MCF 10A (cell line): ENCODE measurements at regions not wholly inside any gene's neighbourhood (a gene's known extent, or its start where the extent isn't known, plus 50 kb on each side); places are given as distances from the start of the nearest gene placed in this dataset.

Source experiments
- BruUV-seq: library from RNA; stranded (reverse); fragments of 400-500 nt; replicated peaks from 2 replicates; lab custom pipeline; 2021; lab: Mats Ljungman, UMichigan
- CTCF ChIA-PET: fragments of 300-600 bp; sonication (Branson Sonifier 250); formaldehyde crosslinking; extraction: SDS; loops from one replicate; lab custom pipeline; 2021; ENCODE audit warnings: antibody characterized with exemption, inconsistent platforms; lab: Yijun Ruan, JAX
- POLR2A ChIA-PET: fragments of 300-600, 350-650 bp; sonication (Branson Sonifier 250); formaldehyde crosslinking; extraction: SDS; loops from one replicate; lab custom pipeline; 2020; ENCODE audit warnings: antibody characterized with exemption, inconsistent platforms; lab: Yijun Ruan, JAX
- DNase-seq: peaks from one replicate; pipeline ENCODE4 v3.0.0-alpha.2; 2018; ENCODE audit not compliant: unreplicated experiment
- H3K27ac Mint-ChIP-seq: one replicate; pipeline ENCODE4 v1.8.0; 2022; ENCODE audit warnings: mild to moderate bottlenecking, low read depth, mixed read lengths; ENCODE audit not compliant: unreplicated experiment
- H3K27me3 Mint-ChIP-seq: one replicate; pipeline ENCODE4 v1.8.0; 2022; ENCODE audit warnings: mixed read lengths; ENCODE audit not compliant: insufficient read depth, unreplicated experiment
- H3K36me3 Mint-ChIP-seq: one replicate; pipeline ENCODE4 v1.8.0; 2022; ENCODE audit warnings: mild to moderate bottlenecking, moderate library complexity, mixed read lengths; ENCODE audit not compliant: insufficient read depth, unreplicated experiment
- H3K4me1 Mint-ChIP-seq: one replicate; pipeline ENCODE4 v1.8.0; 2022; ENCODE audit warnings: mixed read lengths; ENCODE audit not compliant: insufficient read depth, unreplicated experiment
- H3K4me3 Mint-ChIP-seq: one replicate; pipeline ENCODE4 v1.8.0; 2022; ENCODE audit warnings: mild to moderate bottlenecking, moderate library complexity, mixed read lengths; ENCODE audit not compliant: unreplicated experiment
- H3K9me3 Mint-ChIP-seq: one replicate; pipeline ENCODE4 v1.8.0; 2022; ENCODE audit warnings: mixed read lengths; ENCODE audit not compliant: unreplicated experiment
- intact Hi-C: fragments of 100-400 bp; cut with micrococcal nuclease; formaldehyde crosslinking; loops from 2 replicates; pipeline ENCODE4 v1.14.1; 2022
- TF ChIP-seq, protein P1 (sequence below): fragments of 200-600 bp; IDR thresholded peaks from one replicate; pipeline ENCODE4 v1.8.0; 2022; ENCODE audit warnings: antibody characterized with exemption, mild to moderate bottlenecking; ENCODE audit not compliant: unreplicated experiment

DNA sequence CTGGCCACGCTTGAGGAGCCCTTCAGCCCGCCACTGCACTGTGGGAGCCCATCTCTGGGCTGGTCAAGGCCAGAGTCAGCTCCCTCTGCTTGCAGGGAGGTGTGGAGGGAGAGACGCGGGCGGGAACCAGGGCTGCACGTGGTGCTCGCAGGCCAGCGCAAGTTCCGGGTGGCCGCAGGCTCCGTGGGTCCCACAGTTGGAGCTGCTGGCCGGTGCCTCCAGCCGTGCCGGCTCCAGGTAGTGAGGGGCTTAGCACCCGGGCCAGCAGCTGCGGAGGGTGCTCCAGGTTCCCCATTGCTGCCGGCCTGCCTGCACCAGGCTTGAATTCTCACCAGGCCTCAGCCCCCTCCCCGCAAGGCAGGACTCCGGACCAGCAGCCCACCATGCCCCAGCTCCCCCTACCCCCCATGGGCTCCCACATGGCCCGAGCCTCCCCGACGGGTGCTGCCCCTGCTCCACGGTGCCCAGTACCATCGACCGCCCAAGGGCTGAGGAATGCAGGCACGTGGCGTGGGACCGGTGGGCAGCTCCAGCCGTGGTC is 192.8 kb upstream of the IZUMO3 start:
- H3K36me3 Mint-ChIP-seq: peaks cover 4% of the 10 kb centered on the region
- peaks cover 26% of the 10 kb centered on the region for H3K9me3 Mint-ChIP-seq
- intact Hi-C loops: no loop called here
- CTCF ChIA-PET: no interaction called here
- no peaks in the 10 kb centered on the region for H3K27me3 Mint-ChIP-seq
- DNase-seq: no peak
- POLR2A ChIA-PET: no interaction called here
- H3K4me1 Mint-ChIP-seq: no peaks in the 10 kb centered on the region
- H3K27ac Mint-ChIP-seq: no peak overlapping the region
- BruUV-seq: no TSS peak
- H3K4me3 Mint-ChIP-seq: no peak overlapping the region
- TF ChIP-seq, protein P1, sequence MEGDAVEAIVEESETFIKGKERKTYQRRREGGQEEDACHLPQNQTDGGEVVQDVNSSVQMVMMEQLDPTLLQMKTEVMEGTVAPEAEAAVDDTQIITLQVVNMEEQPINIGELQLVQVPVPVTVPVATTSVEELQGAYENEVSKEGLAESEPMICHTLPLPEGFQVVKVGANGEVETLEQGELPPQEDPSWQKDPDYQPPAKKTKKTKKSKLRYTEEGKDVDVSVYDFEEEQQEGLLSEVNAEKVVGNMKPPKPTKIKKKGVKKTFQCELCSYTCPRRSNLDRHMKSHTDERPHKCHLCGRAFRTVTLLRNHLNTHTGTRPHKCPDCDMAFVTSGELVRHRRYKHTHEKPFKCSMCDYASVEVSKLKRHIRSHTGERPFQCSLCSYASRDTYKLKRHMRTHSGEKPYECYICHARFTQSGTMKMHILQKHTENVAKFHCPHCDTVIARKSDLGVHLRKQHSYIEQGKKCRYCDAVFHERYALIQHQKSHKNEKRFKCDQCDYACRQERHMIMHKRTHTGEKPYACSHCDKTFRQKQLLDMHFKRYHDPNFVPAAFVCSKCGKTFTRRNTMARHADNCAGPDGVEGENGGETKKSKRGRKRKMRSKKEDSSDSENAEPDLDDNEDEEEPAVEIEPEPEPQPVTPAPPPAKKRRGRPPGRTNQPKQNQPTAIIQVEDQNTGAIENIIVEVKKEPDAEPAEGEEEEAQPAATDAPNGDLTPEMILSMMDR: no peak

DNA sequence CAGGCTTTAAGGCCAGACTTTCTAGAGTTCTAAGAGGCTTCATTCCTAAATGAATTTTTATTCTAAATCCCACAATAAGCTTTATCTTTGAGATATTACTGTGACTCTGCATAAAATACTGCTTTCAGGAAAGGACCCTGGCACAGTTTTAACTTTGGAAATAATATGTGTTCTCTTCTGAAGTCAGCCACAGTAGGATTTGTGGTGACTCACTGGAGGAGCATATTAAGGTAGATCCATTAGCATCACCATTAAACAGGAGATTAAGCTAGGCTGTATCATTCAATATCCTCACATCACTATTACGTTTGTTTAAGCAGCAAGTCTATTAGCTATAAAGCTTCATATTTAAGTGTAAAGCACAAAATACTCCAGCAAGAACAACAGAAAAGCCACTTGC is 186.1 kb upstream of the IZUMO3 start:
- H3K27me3 Mint-ChIP-seq: no peaks in the 10 kb centered on the region
- no peak for DNase-seq
- H3K9me3 Mint-ChIP-seq: no peaks in the 10 kb centered on the region
- no TSS peak for BruUV-seq
- H3K4me1 Mint-ChIP-seq: no peaks in the 10 kb centered on the region
- intact Hi-C loops: no loop called here
- H3K27ac Mint-ChIP-seq: no peak overlapping the region
- CTCF ChIA-PET: no interaction called here
- no peak overlapping the region for H3K4me3 Mint-ChIP-seq
- no peaks in the 10 kb centered on the region for H3K36me3 Mint-ChIP-seq
- POLR2A ChIA-PET: no interaction called here
- TF ChIP-seq, protein P1: no peak

DNA sequence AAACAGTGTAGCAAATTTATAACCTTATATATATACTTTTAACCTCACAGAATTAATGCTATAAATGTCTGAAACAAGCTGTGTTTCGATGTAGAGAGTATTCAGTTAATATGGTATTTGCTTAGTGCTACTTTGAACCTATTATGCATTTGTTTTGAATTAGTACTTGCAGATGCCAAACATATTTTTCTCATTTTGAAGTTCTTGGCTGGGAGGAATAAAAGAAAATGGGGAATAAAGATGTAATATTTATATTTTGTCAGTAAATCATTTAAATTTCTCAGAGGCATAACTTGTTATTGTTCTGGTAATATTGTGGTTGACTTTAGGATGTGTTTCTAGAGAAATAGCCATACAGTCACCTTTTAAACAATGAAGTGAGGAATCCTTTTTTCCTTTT is 175.9 kb upstream of the IZUMO3 start:
- DNase-seq: no peak
- Mint-ChIP-seq H3K27me3 (no peaks in the 10 kb centered on the region), H3K4me3 (no peak overlapping the region), H3K4me1 (no peaks in the 10 kb centered on the region), H3K36me3 (no peaks in the 10 kb centered on the region), H3K9me3 (no peaks in the 10 kb centered on the region), H3K27ac (no peak overlapping the region)
- POLR2A ChIA-PET: no interaction called here
- CTCF ChIA-PET: no interaction called here
- intact Hi-C loops: no loop called here
- TF ChIP-seq, protein P1: no peak
- no TSS peak for BruUV-seq

DNA sequence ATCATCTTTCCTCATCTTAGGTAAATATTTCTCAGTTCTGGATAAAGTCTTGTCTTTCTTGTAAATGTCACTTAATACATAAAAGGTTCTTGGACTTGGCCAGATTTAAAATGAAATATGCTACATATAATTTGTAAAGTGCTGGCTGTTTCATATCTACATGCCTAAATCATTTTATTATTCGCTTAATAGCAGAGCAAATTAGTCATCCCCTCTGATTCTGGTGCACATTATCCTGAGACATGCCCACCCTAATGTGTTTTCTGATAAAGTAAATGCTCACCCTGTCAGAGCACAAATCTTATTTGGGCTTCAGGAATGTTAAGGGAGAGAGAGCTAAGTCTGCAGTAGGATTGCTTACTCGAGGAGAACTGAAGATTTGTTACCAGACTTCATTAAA is 166.5 kb upstream of the IZUMO3 start:
- ChIA-PET POLR2A (no interaction called here), CTCF (no interaction called here)
- H3K27ac Mint-ChIP-seq: no peak overlapping the region
- H3K4me1 Mint-ChIP-seq: no peaks in the 10 kb centered on the region
- no peaks in the 10 kb centered on the region for H3K36me3 Mint-ChIP-seq
- BruUV-seq: no TSS peak
- intact Hi-C loops: no loop called here
- TF ChIP-seq, protein P1: no peak
- H3K27me3 Mint-ChIP-seq: no peaks in the 10 kb centered on the region
- peaks cover 6% of the 10 kb centered on the region for H3K9me3 Mint-ChIP-seq
- DNase-seq: no peak
- H3K4me3 Mint-ChIP-seq: no peak overlapping the region
